Erythroblast (primary cell): ENCODE measurements at regions not wholly inside any gene's neighbourhood (a gene's known extent, or its start where the extent isn't known, plus 50 kb on each side); places are given as distances from the start of the nearest gene placed in this dataset.

Experiments
- GATA1 ChIP-seq: IDR thresholded peaks from 2 replicates; pipeline ENCODE4 v1.6.1; 2011; ENCODE audit warnings: low read depth, mild to moderate bottlenecking, control low read depth, low read length, moderate library complexity
- POLR2A ChIP-seq: IDR thresholded peaks from 2 replicates; pipeline ENCODE4 v1.6.1; 2011; ENCODE audit warnings: mild to moderate bottlenecking, low read length

- TF ChIP-seq POLR2A (no peak), GATA1 (no peak)
Measured at GRCh38 chr2:106272216-106272807, 78.2 kb upstream of the UXS1 start.
